HepG2 (cell line): ENCODE measurements at regions not wholly inside any gene's neighbourhood (a gene's known extent, or its start where the extent isn't known, plus 50 kb on each side); places are given as distances from the start of the nearest gene placed in this dataset.

Source experiments
- ARHGAP35 ChIP-seq: sonication (generic); formaldehyde crosslinking; IDR thresholded peaks from 2 replicates; pipeline ENCODE4 v1.9.0; 2022; ENCODE audit warnings: mild to moderate bottlenecking, inconsistent platforms, moderate library complexity, missing genetic modification reagents, borderline replicate concordance
- DPF2 ChIP-seq: sonication (generic); formaldehyde crosslinking; IDR thresholded peaks from 2 replicates; pipeline ENCODE4 v1.4.0; 2020; ENCODE audit warnings: mild to moderate bottlenecking, low read depth, missing genetic modification reagents, borderline replicate concordance
- ELF4 ChIP-seq: sonication (generic); formaldehyde crosslinking; IDR thresholded peaks from 2 replicates; pipeline ENCODE4 v1.5.0; 2020; ENCODE audit warnings: missing genetic modification reagents, mild to moderate bottlenecking, moderate library complexity, borderline replicate concordance
- GABPA ChIP-seq, 2 experiments: IDR thresholded peaks; 2 replicates each; pipeline ENCODE4 v1.6.1; 2011 to 2016; ENCODE audit warnings: low read depth in 2 of 2, low read length in 1 of 2, missing biosample characterization in 1 of 2, missing genetic modification characterization in 1 of 2
- HNRNPL ChIP-seq: fragments of 200-400 bp; formaldehyde crosslinking; IDR thresholded peaks from 2 replicates; pipeline ENCODE4 v1.6.1; 2017; ENCODE audit warnings: mild to moderate bottlenecking, low read depth, low read length
- POLR2AphosphoS5 ChIP-seq: IDR thresholded peaks from 2 replicates; pipeline ENCODE4 v1.6.1; 2012; ENCODE audit warnings: low read depth, low read length
- ZNF264 ChIP-seq: sonication (generic); formaldehyde crosslinking; IDR thresholded peaks from 2 replicates; pipeline ENCODE4 v1.4.0; 2020; ENCODE audit warnings: missing genetic modification reagents
- ZNF274 ChIP-seq: sonication (generic); formaldehyde crosslinking; IDR thresholded peaks from 2 replicates; pipeline ENCODE4 v1.5.1; 2020; ENCODE audit warnings: mild to moderate bottlenecking, missing genetic modification reagents
- ZNF350 ChIP-seq: sonication (generic); formaldehyde crosslinking; IDR thresholded peaks from 2 replicates; pipeline ENCODE4 v1.4.0; 2020; ENCODE audit warnings: mild to moderate bottlenecking, low read depth, missing genetic modification reagents, borderline replicate concordance
- ZSCAN29 ChIP-seq: sonication (generic); formaldehyde crosslinking; conservative IDR thresholded peaks from 2 replicates; pipeline ENCODE4 v1.4.0; 2020; ENCODE audit warnings: mild to moderate bottlenecking, missing genetic modification reagents
- ZSCAN31 ChIP-seq: sonication (generic); formaldehyde crosslinking; IDR thresholded peaks from 2 replicates; pipeline ENCODE4 v1.5.0; 2020; ENCODE audit warnings: low read depth, mild to moderate bottlenecking, missing genetic modification reagents
- TF ChIP-seq, protein P1 (sequence below): sonication (generic); formaldehyde crosslinking; IDR thresholded peaks from 2 replicates; pipeline ENCODE4 v1.5.0; 2020; ENCODE audit warnings: mild to moderate bottlenecking, missing genetic modification reagents, moderate library complexity
- TF ChIP-seq, protein P2 (sequence below): sonication (generic); formaldehyde crosslinking; conservative IDR thresholded peaks from 2 replicates; pipeline ENCODE4 v1.4.0; 2020; ENCODE audit warnings: mild to moderate bottlenecking, missing genetic modification reagents, moderate library complexity

DNA sequence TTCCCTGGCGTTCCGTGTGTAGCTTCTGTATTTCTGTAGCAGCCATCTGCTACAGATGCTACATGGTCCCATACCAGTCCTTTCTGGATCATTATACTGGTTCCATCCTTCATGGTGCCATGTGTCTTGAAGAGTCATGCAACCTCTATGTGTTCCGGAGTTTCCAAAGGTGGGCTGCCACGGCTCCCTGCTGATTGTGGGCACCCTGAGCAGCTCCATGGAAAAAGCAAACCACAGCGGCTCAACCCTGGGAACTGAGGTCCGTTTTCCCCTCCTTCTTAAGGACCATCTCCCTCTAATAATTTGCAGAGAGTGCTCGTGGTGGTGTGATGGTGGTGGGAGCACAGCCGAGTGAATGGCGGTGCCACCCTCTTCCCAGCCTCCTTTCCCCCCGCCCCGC, 600.4 kb downstream of the CCDC171 start:
- TF ChIP-seq, protein P1, sequence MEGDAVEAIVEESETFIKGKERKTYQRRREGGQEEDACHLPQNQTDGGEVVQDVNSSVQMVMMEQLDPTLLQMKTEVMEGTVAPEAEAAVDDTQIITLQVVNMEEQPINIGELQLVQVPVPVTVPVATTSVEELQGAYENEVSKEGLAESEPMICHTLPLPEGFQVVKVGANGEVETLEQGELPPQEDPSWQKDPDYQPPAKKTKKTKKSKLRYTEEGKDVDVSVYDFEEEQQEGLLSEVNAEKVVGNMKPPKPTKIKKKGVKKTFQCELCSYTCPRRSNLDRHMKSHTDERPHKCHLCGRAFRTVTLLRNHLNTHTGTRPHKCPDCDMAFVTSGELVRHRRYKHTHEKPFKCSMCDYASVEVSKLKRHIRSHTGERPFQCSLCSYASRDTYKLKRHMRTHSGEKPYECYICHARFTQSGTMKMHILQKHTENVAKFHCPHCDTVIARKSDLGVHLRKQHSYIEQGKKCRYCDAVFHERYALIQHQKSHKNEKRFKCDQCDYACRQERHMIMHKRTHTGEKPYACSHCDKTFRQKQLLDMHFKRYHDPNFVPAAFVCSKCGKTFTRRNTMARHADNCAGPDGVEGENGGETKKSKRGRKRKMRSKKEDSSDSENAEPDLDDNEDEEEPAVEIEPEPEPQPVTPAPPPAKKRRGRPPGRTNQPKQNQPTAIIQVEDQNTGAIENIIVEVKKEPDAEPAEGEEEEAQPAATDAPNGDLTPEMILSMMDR (CRISPR knock-in tag), result no peak
- no peak for TF ChIP-seq ZSCAN31 (CRISPR knock-in tag)
- TF ChIP-seq GABPA (IDR thresholded peaks at IDR 0.05; ENCODE audit: low read depth, low read length), result no peak
- no peak for TF ChIP-seq GABPA (CRISPR knock-in tag; IDR thresholded peaks at IDR 0.05; ENCODE audit: low read depth)
- TF ChIP-seq ELF4 (CRISPR knock-in tag), result no peak
- no peak for TF ChIP-seq POLR2AphosphoS5
- no peak for TF ChIP-seq ZNF264 (CRISPR knock-in tag)
- TF ChIP-seq ZNF350 (CRISPR knock-in tag), result no peak
- no peak for TF ChIP-seq HNRNPL
- TF ChIP-seq ZNF274 (CRISPR knock-in tag), result no peak
- TF ChIP-seq ZSCAN29 (CRISPR knock-in tag), result no peak
- TF ChIP-seq DPF2, result no peak
- TF ChIP-seq, protein P2, sequence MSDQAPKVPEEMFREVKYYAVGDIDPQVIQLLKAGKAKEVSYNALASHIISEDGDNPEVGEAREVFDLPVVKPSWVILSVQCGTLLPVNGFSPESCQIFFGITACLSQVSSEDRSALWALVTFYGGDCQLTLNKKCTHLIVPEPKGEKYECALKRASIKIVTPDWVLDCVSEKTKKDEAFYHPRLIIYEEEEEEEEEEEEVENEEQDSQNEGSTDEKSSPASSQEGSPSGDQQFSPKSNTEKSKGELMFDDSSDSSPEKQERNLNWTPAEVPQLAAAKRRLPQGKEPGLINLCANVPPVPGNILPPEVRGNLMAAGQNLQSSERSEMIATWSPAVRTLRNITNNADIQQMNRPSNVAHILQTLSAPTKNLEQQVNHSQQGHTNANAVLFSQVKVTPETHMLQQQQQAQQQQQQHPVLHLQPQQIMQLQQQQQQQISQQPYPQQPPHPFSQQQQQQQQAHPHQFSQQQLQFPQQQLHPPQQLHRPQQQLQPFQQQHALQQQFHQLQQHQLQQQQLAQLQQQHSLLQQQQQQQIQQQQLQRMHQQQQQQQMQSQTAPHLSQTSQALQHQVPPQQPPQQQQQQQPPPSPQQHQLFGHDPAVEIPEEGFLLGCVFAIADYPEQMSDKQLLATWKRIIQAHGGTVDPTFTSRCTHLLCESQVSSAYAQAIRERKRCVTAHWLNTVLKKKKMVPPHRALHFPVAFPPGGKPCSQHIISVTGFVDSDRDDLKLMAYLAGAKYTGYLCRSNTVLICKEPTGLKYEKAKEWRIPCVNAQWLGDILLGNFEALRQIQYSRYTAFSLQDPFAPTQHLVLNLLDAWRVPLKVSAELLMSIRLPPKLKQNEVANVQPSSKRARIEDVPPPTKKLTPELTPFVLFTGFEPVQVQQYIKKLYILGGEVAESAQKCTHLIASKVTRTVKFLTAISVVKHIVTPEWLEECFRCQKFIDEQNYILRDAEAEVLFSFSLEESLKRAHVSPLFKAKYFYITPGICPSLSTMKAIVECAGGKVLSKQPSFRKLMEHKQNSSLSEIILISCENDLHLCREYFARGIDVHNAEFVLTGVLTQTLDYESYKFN (CRISPR knock-in tag), result no peak
- no peak for TF ChIP-seq ARHGAP35 (CRISPR knock-in tag)
